SK-N-SH (cell line): ENCODE measurements at regions not wholly inside any gene's neighbourhood (a gene's known extent, or its start where the extent isn't known, plus 50 kb on each side); places are given as distances from the start of the nearest gene placed in this dataset.
"Not testable (repeated sequence)": the region's sequence is repeated elsewhere in the genome, so short reads cannot be mapped to it uniquely, and the experiment has no call there.

Experiments used
- EP300 ChIP-seq, 2 experiments: IDR thresholded peaks; 2 replicates each; pipeline versions ENCODE4 v1.4.0 to v1.6.1; 2012; ENCODE audit warnings: borderline replicate concordance in 1 of 2, low read depth in 1 of 2, low read length in 1 of 2
- EZH2phosphoT487 ChIP-seq: fragments of 200-600 bp; sonication (generic); IDR thresholded peaks from 2 replicates; pipeline ENCODE4 v1.6.1; 2017; ENCODE audit warnings: low read depth, mixed run types, mild to moderate bottlenecking, antibody characterized with exemption, moderate library complexity, borderline replicate concordance
- POLR2AphosphoS5 ChIP-seq: IDR thresholded peaks from 2 replicates; pipeline ENCODE4 v1.6.1; 2012; ENCODE audit warnings: low read depth, low read length
- TAF1 ChIP-seq: IDR thresholded peaks from 2 replicates; pipeline ENCODE4 v1.6.1; 2012; ENCODE audit warnings: low read depth, mild to moderate bottlenecking, low read length, moderate library complexity, borderline replicate concordance
- YY1 ChIP-seq: IDR thresholded peaks from 2 replicates; pipeline ENCODE4 v1.4.0; 2012; ENCODE audit warnings: low read depth, mild to moderate bottlenecking
- TF ChIP-seq, protein P1 (sequence below): fragments of 200-600 bp; sonication (generic); IDR thresholded peaks from 2 replicates; pipeline ENCODE4 v1.6.1; 2017; ENCODE audit warnings: antibody characterized with exemption, mild to moderate bottlenecking, moderate library complexity
- TF ChIP-seq, protein P2 (sequence below): fragments of 150-350 bp; IDR thresholded peaks from 2 replicates; pipeline ENCODE4 v1.6.1; 2017; ENCODE audit warnings: antibody characterized with exemption, low read length, low read depth, borderline replicate concordance

- TF ChIP-seq, protein P1, sequence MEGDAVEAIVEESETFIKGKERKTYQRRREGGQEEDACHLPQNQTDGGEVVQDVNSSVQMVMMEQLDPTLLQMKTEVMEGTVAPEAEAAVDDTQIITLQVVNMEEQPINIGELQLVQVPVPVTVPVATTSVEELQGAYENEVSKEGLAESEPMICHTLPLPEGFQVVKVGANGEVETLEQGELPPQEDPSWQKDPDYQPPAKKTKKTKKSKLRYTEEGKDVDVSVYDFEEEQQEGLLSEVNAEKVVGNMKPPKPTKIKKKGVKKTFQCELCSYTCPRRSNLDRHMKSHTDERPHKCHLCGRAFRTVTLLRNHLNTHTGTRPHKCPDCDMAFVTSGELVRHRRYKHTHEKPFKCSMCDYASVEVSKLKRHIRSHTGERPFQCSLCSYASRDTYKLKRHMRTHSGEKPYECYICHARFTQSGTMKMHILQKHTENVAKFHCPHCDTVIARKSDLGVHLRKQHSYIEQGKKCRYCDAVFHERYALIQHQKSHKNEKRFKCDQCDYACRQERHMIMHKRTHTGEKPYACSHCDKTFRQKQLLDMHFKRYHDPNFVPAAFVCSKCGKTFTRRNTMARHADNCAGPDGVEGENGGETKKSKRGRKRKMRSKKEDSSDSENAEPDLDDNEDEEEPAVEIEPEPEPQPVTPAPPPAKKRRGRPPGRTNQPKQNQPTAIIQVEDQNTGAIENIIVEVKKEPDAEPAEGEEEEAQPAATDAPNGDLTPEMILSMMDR, result peak; percentile 30; the same call in 1 of the 2 replicates
- TF ChIP-seq TAF1; EZH2phosphoT487; YY1; EP300 (IDR thresholded peaks at IDR 0.05; ENCODE audit: borderline replicate concordance in 1 of 2, low read depth in 1 of 2, low read length in 1 of 2); POLR2AphosphoS5: not testable (repeated sequence)
- TF ChIP-seq, protein P2, sequence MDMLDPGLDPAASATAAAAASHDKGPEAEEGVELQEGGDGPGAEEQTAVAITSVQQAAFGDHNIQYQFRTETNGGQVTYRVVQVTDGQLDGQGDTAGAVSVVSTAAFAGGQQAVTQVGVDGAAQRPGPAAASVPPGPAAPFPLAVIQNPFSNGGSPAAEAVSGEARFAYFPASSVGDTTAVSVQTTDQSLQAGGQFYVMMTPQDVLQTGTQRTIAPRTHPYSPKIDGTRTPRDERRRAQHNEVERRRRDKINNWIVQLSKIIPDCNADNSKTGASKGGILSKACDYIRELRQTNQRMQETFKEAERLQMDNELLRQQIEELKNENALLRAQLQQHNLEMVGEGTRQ, result not testable (repeated sequence)
Measured at GRCh38 chr2:89938756-89939155, 1247.3 kb downstream of the RPIA start.
